Osteoblast (primary cell): ENCODE measurements at regions not wholly inside any gene's neighbourhood (a gene's known extent, or its start where the extent isn't known, plus 50 kb on each side); places are given as distances from the start of the nearest gene placed in this dataset.

Experiments used
- DNase-seq: peaks from one replicate; pipeline ENCODE4 v3.0.0; 2011; ENCODE audit warnings: low spot score, mixed read lengths; ENCODE audit not compliant: insufficient read length; ENCODE audit errors: missing footprints
- H2AFZ ChIP-seq: 2 replicates; pipeline ENCODE4 v1.6.0; 2011; ENCODE audit warnings: mild to moderate bottlenecking, low read length
- H3K27ac ChIP-seq: 2 replicates; pipeline ENCODE4 v1.5.1; 2011; ENCODE audit warnings: mild to moderate bottlenecking, low read depth, low read length, moderate library complexity
- H3K27me3 ChIP-seq: 2 replicates; pipeline ENCODE4 v1.6.0; 2012; ENCODE audit warnings: mild to moderate bottlenecking, control low read depth, inconsistent platforms, low read length, moderate library complexity; ENCODE audit not compliant: insufficient read depth
- H3K36me3 ChIP-seq: 2 replicates; pipeline ENCODE4 v1.5.1; 2011; ENCODE audit warnings: mild to moderate bottlenecking, low read length, control low read depth, moderate library complexity; ENCODE audit not compliant: insufficient read depth
- H3K4me1 ChIP-seq: 2 replicates; pipeline ENCODE4 v1.5.1; 2011; ENCODE audit warnings: mild to moderate bottlenecking, low read length, control low read depth, moderate library complexity; ENCODE audit not compliant: insufficient read depth
- H3K4me2 ChIP-seq: 2 replicates; pipeline ENCODE4 v1.6.0; 2011; ENCODE audit warnings: mild to moderate bottlenecking, low read length; ENCODE audit not compliant: insufficient read depth
- H3K4me3 ChIP-seq: fragments of 200-600 bp; sonication (generic); 3 replicates; pipeline ENCODE4 v1.5.1; 2012; ENCODE audit warnings: mild to moderate bottlenecking, low read length, inconsistent platforms; ENCODE audit not compliant: insufficient read depth
- H3K79me2 ChIP-seq: 2 replicates; pipeline ENCODE4 v1.6.0; 2012; ENCODE audit warnings: mild to moderate bottlenecking, low read length, control low read depth, inconsistent platforms; ENCODE audit not compliant: insufficient read depth
- H3K9me3 ChIP-seq: 2 replicates; pipeline ENCODE4 v1.5.1; 2011; ENCODE audit warnings: low read depth, low read length, control low read depth
- H4K20me1 ChIP-seq: 2 replicates; pipeline ENCODE4 v1.6.0; 2012; ENCODE audit warnings: mild to moderate bottlenecking, low read length, control low read depth; ENCODE audit not compliant: insufficient read depth
- TF ChIP-seq, protein P1 (sequence below): IDR thresholded peaks from 2 replicates; pipeline ENCODE4 v1.5.1; 2011; ENCODE audit warnings: mild to moderate bottlenecking, low read depth, low read length, moderate library complexity; ENCODE audit errors: extremely low read depth

- Histone ChIP-seq H3K36me3 (no peaks in the 10 kb centered on the region), H3K79me2 (no peaks in the 10 kb centered on the region), H3K4me2 (no peak overlapping the region), H2AFZ (no peak overlapping the region), H3K9me3 (no peaks in the 10 kb centered on the region), H3K4me1 (no peaks in the 10 kb centered on the region), H4K20me1 (no peaks in the 10 kb centered on the region), H3K27ac (no peak overlapping the region), H3K27me3 (no peaks in the 10 kb centered on the region), H3K4me3 (no peak overlapping the region)
- TF ChIP-seq, protein P1, sequence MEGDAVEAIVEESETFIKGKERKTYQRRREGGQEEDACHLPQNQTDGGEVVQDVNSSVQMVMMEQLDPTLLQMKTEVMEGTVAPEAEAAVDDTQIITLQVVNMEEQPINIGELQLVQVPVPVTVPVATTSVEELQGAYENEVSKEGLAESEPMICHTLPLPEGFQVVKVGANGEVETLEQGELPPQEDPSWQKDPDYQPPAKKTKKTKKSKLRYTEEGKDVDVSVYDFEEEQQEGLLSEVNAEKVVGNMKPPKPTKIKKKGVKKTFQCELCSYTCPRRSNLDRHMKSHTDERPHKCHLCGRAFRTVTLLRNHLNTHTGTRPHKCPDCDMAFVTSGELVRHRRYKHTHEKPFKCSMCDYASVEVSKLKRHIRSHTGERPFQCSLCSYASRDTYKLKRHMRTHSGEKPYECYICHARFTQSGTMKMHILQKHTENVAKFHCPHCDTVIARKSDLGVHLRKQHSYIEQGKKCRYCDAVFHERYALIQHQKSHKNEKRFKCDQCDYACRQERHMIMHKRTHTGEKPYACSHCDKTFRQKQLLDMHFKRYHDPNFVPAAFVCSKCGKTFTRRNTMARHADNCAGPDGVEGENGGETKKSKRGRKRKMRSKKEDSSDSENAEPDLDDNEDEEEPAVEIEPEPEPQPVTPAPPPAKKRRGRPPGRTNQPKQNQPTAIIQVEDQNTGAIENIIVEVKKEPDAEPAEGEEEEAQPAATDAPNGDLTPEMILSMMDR = no peak
- no peak for DNase-seq
These were observed 365.0 kb downstream of the GPM6A start for GRCh38 chr4:175447016-175447415.

- Histone ChIP-seq H4K20me1 (no peaks in the 10 kb centered on the region), H3K4me3 (no peak overlapping the region), H3K27ac (no peak overlapping the region), H3K4me2 (no peak overlapping the region), H3K79me2 (no peaks in the 10 kb centered on the region), H2AFZ (no peak overlapping the region), H3K9me3 (no peaks in the 10 kb centered on the region), H3K4me1 (no peaks in the 10 kb centered on the region), H3K27me3 (no peaks in the 10 kb centered on the region), H3K36me3 (no peaks in the 10 kb centered on the region)
- TF ChIP-seq, protein P1 = no peak
- no peak for DNase-seq
These were observed 361.6 kb downstream of the GPM6A start for GRCh38 chr4:175450446-175450845.

- Histone ChIP-seq H3K4me1 (no peaks in the 10 kb centered on the region), H3K9me3 (no peaks in the 10 kb centered on the region), H3K27me3 (no peaks in the 10 kb centered on the region), H3K27ac (no peak overlapping the region), H3K79me2 (no peaks in the 10 kb centered on the region), H3K4me2 (no peak overlapping the region), H4K20me1 (no peaks in the 10 kb centered on the region), H3K4me3 (no peak overlapping the region), H2AFZ (no peak overlapping the region), H3K36me3 (no peaks in the 10 kb centered on the region)
- DNase-seq = no peak
- TF ChIP-seq, protein P1 = no peak
These were observed 360.7 kb downstream of the GPM6A start for GRCh38 chr4:175451238-175451965.

DNA sequence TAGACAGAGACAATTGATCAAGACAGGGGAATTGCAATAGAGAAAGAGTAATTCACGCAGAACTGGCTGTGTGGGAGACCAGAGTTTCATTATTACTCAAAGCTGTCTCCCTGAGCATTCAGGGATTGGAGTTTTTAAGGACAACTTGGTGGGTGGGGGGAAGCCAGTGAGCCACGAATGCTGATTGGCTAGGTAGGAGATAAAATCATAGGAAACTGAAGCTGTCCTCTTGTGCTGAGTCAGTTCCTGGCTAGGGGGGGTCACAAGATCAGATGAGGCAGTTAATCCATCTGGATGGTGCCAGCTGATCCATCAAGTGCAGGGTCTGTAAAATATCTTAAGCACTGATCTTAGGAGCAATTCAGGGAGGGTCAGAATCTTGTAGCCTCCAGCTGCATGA is 358.6 kb downstream of the GPM6A start:
- Histone ChIP-seq H3K4me2 (no peak overlapping the region), H3K27ac (no peak overlapping the region), H2AFZ (no peak overlapping the region), H4K20me1 (no peaks in the 10 kb centered on the region), H3K4me1 (no peaks in the 10 kb centered on the region), H3K36me3 (no peaks in the 10 kb centered on the region), H3K9me3 (no peaks in the 10 kb centered on the region), H3K27me3 (no peaks in the 10 kb centered on the region), H3K79me2 (no peaks in the 10 kb centered on the region), H3K4me3 (no peak overlapping the region)
- no peak for DNase-seq
- TF ChIP-seq, protein P1 = no peak
